CD4-positive, alpha-beta T cell (primary cell): ENCODE measurements at regions not wholly inside any gene's neighbourhood (a gene's known extent, or its start where the extent isn't known, plus 50 kb on each side); places are given as distances from the start of the nearest gene placed in this dataset.

Experiments
- ATAC-seq: fragments of 200-7000 bp; cut with Tn5 transposase; one replicate; pipeline ENCODE4 v1.10.0; 2022; ENCODE audit warnings: mild to moderate bottlenecking; ENCODE audit not compliant: poor library complexity
- CTCF ChIA-PET: fragments of 350-600 bp; sonication (Branson Sonifier 250); formaldehyde crosslinking; loops from one replicate; lab custom pipeline; 2021; ENCODE audit warnings: antibody characterized with exemption, inconsistent platforms; lab: Charles Lee
- POLR2A ChIA-PET: fragments of 350-600 bp; sonication (Branson Sonifier 250); formaldehyde crosslinking; loops from one replicate; lab custom pipeline; 2021; ENCODE audit warnings: antibody characterized with exemption, inconsistent platforms; lab: Charles Lee
- DNase-seq, 14 experiments: peaks; one replicate each; pipeline ENCODE4 v3.0.0-alpha.2; 2013 to 2020; ENCODE audit warnings: mixed read lengths in 2 of 14
- H3K27ac ChIP-seq, 2 donors: one replicate each; pipeline versions ENCODE4 v1.5.1 to v1.7.0; 2013; ENCODE audit warnings: low read length in 2 of 2, low read depth in 1 of 2, mild to moderate bottlenecking in 1 of 2
- H3K27me3 ChIP-seq, 2 experiments: 1 replicate in 1 of 2; 2 replicates in 1 of 2; pipeline versions ENCODE4 v1.6.1 to v1.7.0; 2013; ENCODE audit warnings: low read length in 2 of 2, control low read depth in 1 of 2, mild to moderate bottlenecking in 1 of 2, moderate library complexity in 1 of 2; ENCODE audit not compliant: insufficient read depth in 2 of 2, control insufficient read depth in 1 of 2
- H3K36me3 ChIP-seq: one replicate; pipeline ENCODE4 v1.6.1; 2013; ENCODE audit warnings: low read length, control low read depth; ENCODE audit not compliant: insufficient read depth
- H3K4me1 ChIP-seq: one replicate; pipeline ENCODE4 v1.6.1; 2013; ENCODE audit warnings: low read length, control low read depth; ENCODE audit not compliant: insufficient read depth
- H3K4me3 ChIP-seq: one replicate; pipeline ENCODE4 v1.5.1; 2013; ENCODE audit warnings: mild to moderate bottlenecking, low read length, moderate library complexity
- H3K9me3 ChIP-seq, 2 experiments: 1 replicate in 1 of 2; 2 replicates in 1 of 2; pipeline versions ENCODE4 v1.6.1 to v1.7.0; 2013; ENCODE audit warnings: low read length in 2 of 2, mild to moderate bottlenecking in 2 of 2, control low read depth in 1 of 2, moderate library complexity in 1 of 2; ENCODE audit not compliant: control insufficient read depth in 1 of 2, insufficient read depth in 1 of 2
- H3K27ac Mint-ChIP-seq: one replicate; pipeline ENCODE4 v1.8.0; 2020; ENCODE audit warnings: mixed read lengths
- H3K27me3 Mint-ChIP-seq: one replicate; pipeline ENCODE4 v1.8.0; 2021; ENCODE audit warnings: mixed read lengths
- H3K36me3 Mint-ChIP-seq: one replicate; pipeline ENCODE4 v1.8.0; 2021; ENCODE audit warnings: low read depth, mixed read lengths
- H3K4me1 Mint-ChIP-seq: one replicate; pipeline ENCODE4 v1.8.0; 2021; ENCODE audit warnings: low read depth, mixed read lengths
- H3K4me3 Mint-ChIP-seq: one replicate; pipeline ENCODE4 v1.8.0; 2020; ENCODE audit warnings: mild to moderate bottlenecking, mixed read lengths
- H3K9me3 Mint-ChIP-seq: one replicate; pipeline ENCODE4 v1.8.0; 2020; ENCODE audit warnings: mixed read lengths
- CTCF ChIP-seq: fragments of 200-600 bp; IDR thresholded peaks from one replicate; pipeline ENCODE4 v1.8.0; 2022; ENCODE audit warnings: antibody characterized with exemption, mild to moderate bottlenecking
- intact Hi-C, 2 experiments: fragments of 100-400 bp; cut with DNase I in 1 of 2; cut with micrococcal nuclease in 1 of 2; formaldehyde crosslinking; loops; one replicate each; pipeline versions ENCODE4 v1.15.1 to v1.9.0; 2023 to 2025; cut with DNase I, micrococcal nuclease

DNA sequence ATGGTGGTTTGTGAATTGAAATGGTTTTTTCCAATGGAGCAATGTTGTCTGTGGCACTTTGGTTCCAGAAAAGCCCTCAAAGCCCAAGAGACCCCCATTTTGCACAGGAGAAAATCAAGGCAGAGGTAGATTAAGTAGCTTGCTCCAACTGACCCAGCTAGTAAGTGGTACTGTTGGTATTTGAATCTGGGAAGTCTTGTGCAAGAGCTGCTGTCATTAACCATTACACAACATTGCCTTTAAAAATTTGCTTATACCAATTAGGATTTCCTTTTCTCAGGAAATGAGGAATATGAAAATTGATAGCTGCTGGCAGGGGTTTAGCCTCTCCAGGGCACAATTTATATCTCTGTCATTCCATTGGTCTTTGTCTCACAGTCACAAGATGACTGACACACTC is 102.4 kb upstream of the UBE3A start:
- Mint-ChIP-seq H3K4me1 (no peaks in the 10 kb centered on the region), H3K9me3 (peaks cover 2% of the 10 kb centered on the region), H3K27ac (no peak overlapping the region), H3K4me3 (no peak overlapping the region), H3K36me3 (no peaks in the 10 kb centered on the region), H3K27me3 (no peaks in the 10 kb centered on the region)
- Histone ChIP-seq H3K36me3 (no peaks in the 10 kb centered on the region), H3K4me1 (no peaks in the 10 kb centered on the region), H3K4me3 (no peak overlapping the region), H3K27ac (no peak overlapping the region), H3K9me3 (no peaks in the 10 kb centered on the region), H3K27me3 (no peaks in the 10 kb centered on the region)
- intact Hi-C loops: no loop called here
- DNase-seq (no peak), ATAC-seq (no peak)
- ChIA-PET POLR2A (no interaction called here), CTCF (no interaction called here)
- no peak for TF ChIP-seq CTCF

DNA sequence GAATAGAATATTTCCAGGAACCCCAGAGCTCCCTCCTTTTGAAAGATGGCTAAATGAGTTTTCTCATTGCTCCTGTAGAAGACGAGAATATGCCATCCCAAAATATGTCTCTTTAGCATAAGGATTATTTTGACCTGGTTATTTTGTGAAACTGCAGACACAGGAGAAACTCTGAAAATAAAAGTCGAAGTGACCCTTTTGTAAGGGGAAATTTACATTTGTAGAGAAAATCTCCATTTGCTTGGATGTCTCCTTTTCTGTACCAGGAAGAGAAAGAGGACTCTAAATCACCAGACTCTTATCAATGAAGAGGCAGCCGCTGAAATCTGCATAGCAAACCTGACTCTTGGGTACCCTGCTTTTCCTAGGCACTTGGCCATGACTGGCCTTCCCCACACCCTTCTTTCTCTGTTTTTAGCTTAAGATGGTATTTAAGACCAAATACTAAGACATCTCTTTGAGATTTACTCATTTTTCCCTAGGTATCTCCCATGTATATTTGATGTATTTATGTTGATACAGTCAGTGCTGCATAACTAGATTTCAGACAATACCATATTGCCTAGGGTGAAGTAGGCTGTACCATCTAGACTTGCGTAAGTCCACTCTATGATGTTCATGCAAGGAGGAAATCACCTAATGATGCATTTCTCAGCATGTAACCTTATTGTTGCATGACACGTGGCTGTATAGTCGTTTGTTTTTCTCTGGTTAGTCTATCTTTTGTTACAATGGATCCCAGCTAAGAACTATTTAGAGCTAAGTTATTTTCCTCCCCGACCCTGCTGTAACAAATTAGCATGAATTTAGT is 98.2 kb upstream of the UBE3A start:
- H3K9me3 Mint-ChIP-seq: no peaks in the 10 kb centered on the region
- Histone ChIP-seq H3K4me3 (no peak overlapping the region), H3K27ac (no peak overlapping the region), H3K4me1 (no peaks in the 10 kb centered on the region), H3K36me3 (no peaks in the 10 kb centered on the region), H3K9me3 (no peaks in the 10 kb centered on the region), H3K27me3 (no peaks in the 10 kb centered on the region)
- no peak for TF ChIP-seq CTCF
- intact Hi-C loops: no loop called here
- ChIA-PET CTCF (no interaction called here), POLR2A (interaction anchor here (0.6 kb wide), 1 partner anchor 398 kb away, joined by 3 read pairs; no protein-coding TSS in a partner anchor)
- no peaks in the 10 kb centered on the region for H3K36me3 Mint-ChIP-seq
- no peaks in the 10 kb centered on the region for H3K27me3 Mint-ChIP-seq
- DNase-seq (no peak), ATAC-seq (no peak)
- no peaks in the 10 kb centered on the region for H3K4me1 Mint-ChIP-seq
- H3K27ac Mint-ChIP-seq: no peak overlapping the region
- H3K4me3 Mint-ChIP-seq: no peak overlapping the region

- Mint-ChIP-seq H3K4me3 (no peak overlapping the region), H3K4me1 (no peaks in the 10 kb centered on the region), H3K36me3 (no peaks in the 10 kb centered on the region), H3K27ac (no peak overlapping the region), H3K27me3 (no peaks in the 10 kb centered on the region), H3K9me3 (no peaks in the 10 kb centered on the region)
- no peak for TF ChIP-seq CTCF
- Histone ChIP-seq H3K27me3 (no peaks in the 10 kb centered on the region), H3K4me3 (no peak overlapping the region), H3K9me3 (no peaks in the 10 kb centered on the region), H3K27ac (no peak overlapping the region), H3K36me3 (no peaks in the 10 kb centered on the region), H3K4me1 (no peaks in the 10 kb centered on the region)
- POLR2A ChIA-PET: no interaction called here
- DNase-seq (no peak), ATAC-seq (no peak)
- CTCF ChIA-PET: no interaction called here
- intact Hi-C loops: no loop called here
Measured at GRCh38 chr15:25535866-25536265, 97.0 kb upstream of the UBE3A start.
